ENCODE measurements at regions not wholly inside any gene's neighbourhood (a gene's known extent, or its start where the extent isn't known, plus 50 kb on each side); places are given as distances from the start of the nearest gene placed in this dataset.

DNA sequence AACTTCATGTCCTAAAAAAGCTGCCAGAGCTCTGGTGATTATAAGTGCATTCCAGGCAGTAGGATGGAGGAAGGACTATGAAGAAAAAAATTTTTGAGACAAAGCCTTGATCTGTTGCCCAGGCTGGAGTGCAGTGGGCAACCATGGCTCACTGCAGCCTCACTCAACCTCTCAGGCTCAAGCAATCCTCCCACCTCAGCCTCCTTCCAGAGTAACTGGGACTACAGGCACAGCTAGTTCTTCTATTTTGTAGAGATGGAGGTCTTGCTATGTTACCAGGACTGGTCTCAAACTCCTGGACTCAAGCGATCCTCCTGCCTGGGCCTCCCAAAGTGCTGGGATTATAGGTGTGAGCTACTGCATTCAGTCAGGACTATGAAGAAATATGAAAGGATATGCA lies 161.2 kb downstream of the IRS2 start:
- H3K27ac Mint-ChIP-seq (ENCODE audit: unreplicated experiment): no peak overlapping the region
- H3K27me3 Mint-ChIP-seq (ENCODE audit: unreplicated experiment): no peaks in the 10 kb centered on the region
- DNase-seq (ENCODE audit: extremely low spot score, unreplicated experiment): no peak
- no peaks in the 10 kb centered on the region for H3K9me3 Mint-ChIP-seq (ENCODE audit: unreplicated experiment)
- H3K4me1 Mint-ChIP-seq (ENCODE audit: unreplicated experiment): peaks cover 9% of the 10 kb centered on the region
- H3K4me3 Mint-ChIP-seq (ENCODE audit: unreplicated experiment): no peak overlapping the region
- no peaks in the 10 kb centered on the region for H3K36me3 Mint-ChIP-seq (ENCODE audit: unreplicated experiment)
- TF ChIP-seq CTCF (IDR thresholded peaks at IDR 0.05): no peak

- no peaks in the 10 kb centered on the region for H3K4me1 Mint-ChIP-seq (ENCODE audit: unreplicated experiment)
- H3K27ac Mint-ChIP-seq (ENCODE audit: unreplicated experiment): no peak overlapping the region
- no peak overlapping the region for H3K4me3 Mint-ChIP-seq (ENCODE audit: unreplicated experiment)
- TF ChIP-seq CTCF (IDR thresholded peaks at IDR 0.05): no peak
- H3K9me3 Mint-ChIP-seq (ENCODE audit: unreplicated experiment): no peaks in the 10 kb centered on the region
- no peaks in the 10 kb centered on the region for H3K27me3 Mint-ChIP-seq (ENCODE audit: unreplicated experiment)
- peaks cover 5% of the 10 kb centered on the region for H3K36me3 Mint-ChIP-seq (ENCODE audit: unreplicated experiment)
- DNase-seq (ENCODE audit: extremely low spot score, unreplicated experiment): no peak
Observed at GRCh38 chr13:109622006-109622405, 164.4 kb downstream of the IRS2 start.

DNA sequence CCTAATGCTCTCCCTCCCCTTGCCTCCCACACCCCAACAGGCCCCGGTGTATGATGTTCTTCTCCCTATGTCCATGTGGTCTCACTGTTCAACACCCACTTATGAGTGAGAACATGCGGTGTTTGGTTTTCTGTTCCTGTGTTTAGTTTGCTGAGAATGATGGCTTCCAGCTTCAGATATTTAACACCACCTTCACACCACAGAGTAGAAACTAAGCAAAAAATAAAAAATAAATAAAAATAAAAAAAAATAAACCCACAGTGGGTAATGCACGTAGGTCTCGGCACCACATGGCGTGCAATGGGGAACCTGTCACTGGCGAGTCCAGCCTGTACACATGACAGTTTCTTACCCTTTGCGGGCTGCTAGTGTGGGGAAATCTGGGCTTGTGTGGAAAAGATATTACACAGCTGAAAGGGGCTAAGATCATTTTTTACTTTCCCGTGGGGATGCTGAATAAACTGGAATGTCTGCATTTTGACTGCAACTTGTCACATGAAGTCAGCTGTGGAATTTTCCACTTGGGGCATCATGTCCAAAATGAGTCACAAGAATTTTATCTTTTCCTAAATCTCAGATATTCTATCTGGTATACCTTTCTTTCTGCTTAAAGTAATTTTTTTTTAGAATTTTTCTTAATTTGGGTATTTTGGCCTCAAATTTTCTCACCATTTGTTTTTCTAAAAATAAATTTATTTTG lies 170.5 kb downstream of the IRS2 start:
- Mint-ChIP-seq H3K4me3 (ENCODE audit: unreplicated experiment) (no peak overlapping the region), H3K9me3 (ENCODE audit: unreplicated experiment) (no peaks in the 10 kb centered on the region), H3K36me3 (ENCODE audit: unreplicated experiment) (peaks cover 5% of the 10 kb centered on the region), H3K27ac (ENCODE audit: unreplicated experiment) (no peak overlapping the region), H3K27me3 (ENCODE audit: unreplicated experiment) (no peaks in the 10 kb centered on the region), H3K4me1 (ENCODE audit: unreplicated experiment) (peaks cover 11% of the 10 kb centered on the region)
- no peak for TF ChIP-seq CTCF (IDR thresholded peaks at IDR 0.05)
- no peak for DNase-seq (ENCODE audit: extremely low spot score, unreplicated experiment)

- H3K4me1 Mint-ChIP-seq (ENCODE audit: unreplicated experiment): peaks cover 11% of the 10 kb centered on the region
- DNase-seq (ENCODE audit: extremely low spot score, unreplicated experiment): no peak
- H3K9me3 Mint-ChIP-seq (ENCODE audit: unreplicated experiment): peaks cover 6% of the 10 kb centered on the region
- no peak overlapping the region for H3K4me3 Mint-ChIP-seq (ENCODE audit: unreplicated experiment)
- H3K27ac Mint-ChIP-seq (ENCODE audit: unreplicated experiment): no peak overlapping the region
- no peak for TF ChIP-seq CTCF (IDR thresholded peaks at IDR 0.05)
- H3K36me3 Mint-ChIP-seq (ENCODE audit: unreplicated experiment): no peaks in the 10 kb centered on the region
- H3K27me3 Mint-ChIP-seq (ENCODE audit: unreplicated experiment): no peaks in the 10 kb centered on the region
Observed at GRCh38 chr13:109611912-109612691, 174.3 kb downstream of the IRS2 start.

- Mint-ChIP-seq H3K27ac (ENCODE audit: unreplicated experiment) (no peak overlapping the region), H3K9me3 (ENCODE audit: unreplicated experiment) (peaks cover 6% of the 10 kb centered on the region), H3K36me3 (ENCODE audit: unreplicated experiment) (no peaks in the 10 kb centered on the region), H3K4me3 (ENCODE audit: unreplicated experiment) (no peak overlapping the region), H3K27me3 (ENCODE audit: unreplicated experiment) (no peaks in the 10 kb centered on the region), H3K4me1 (ENCODE audit: unreplicated experiment) (peaks cover 13% of the 10 kb centered on the region)
- TF ChIP-seq CTCF (IDR thresholded peaks at IDR 0.05): peak; percentile 17
- DNase-seq (ENCODE audit: extremely low spot score, unreplicated experiment): no peak
Observed at GRCh38 chr13:109610517-109610916, 175.9 kb downstream of the IRS2 start.
